Heart left ventricle (tissue), 16 donors: ENCODE measurements at regions not wholly inside any gene's neighbourhood (a gene's known extent, or its start where the extent isn't known, plus 50 kb on each side); places are given as distances from the start of the nearest gene placed in this dataset.
"Not testable (repeated sequence)": the region's sequence is repeated elsewhere in the genome, so short reads cannot be mapped to it uniquely, and the experiment has no call there.

Source experiments
- ATAC-seq, 4 donors: fragments of 200-7000 bp; cut with Tn5 transposase; one replicate each; pipeline ENCODE4 v1.9.1; 2020 to 2022; ENCODE audit warnings: moderate library complexity in 4 of 4, mild to moderate bottlenecking in 3 of 4, moderate number of reproducible peaks in 1 of 4
- DNase-seq, 5 donors: peaks; one replicate each; pipeline ENCODE4 v3.0.0-alpha.2; 2020
- H3K27ac ChIP-seq, 12 donors: fragments of 200-600 bp; sonication (generic) in 4 of 12; one replicate each; pipeline versions ENCODE4 v1.5.0 to v1.8.0; 2016 to 2022; ENCODE audit warnings: mild to moderate bottlenecking in 2 of 12
- H3K27me3 ChIP-seq, 9 donors: fragments of 200-600 bp; sonication (generic) in 2 of 9; one replicate each; pipeline versions ENCODE4 v1.5.1 to v1.8.0; 2016 to 2022; ENCODE audit warnings: mild to moderate bottlenecking in 3 of 9
- H3K36me3 ChIP-seq, 9 donors: fragments of 200-600 bp; sonication (generic) in 2 of 9; one replicate each; pipeline versions ENCODE4 v1.5.0 to v1.8.0; 2018 to 2022; ENCODE audit warnings: mild to moderate bottlenecking in 2 of 9
- H3K4me1 ChIP-seq, 12 donors: fragments of 200-600 bp; sonication (generic) in 4 of 12; one replicate each; pipeline versions ENCODE4 v1.5.0 to v1.8.0; 2016 to 2022; ENCODE audit warnings: mild to moderate bottlenecking in 3 of 12
- H3K4me3 ChIP-seq, 12 donors: fragments of 200-600 bp; sonication (generic) in 4 of 12; one replicate each; pipeline versions ENCODE4 v1.5.0 to v1.8.0; 2017 to 2022; ENCODE audit warnings: mild to moderate bottlenecking in 9 of 12, moderate library complexity in 4 of 12
- H3K9me3 ChIP-seq, 12 donors: fragments of 200-600 bp; sonication (generic) in 4 of 12; one replicate each; pipeline versions ENCODE4 v1.5.0 to v1.8.0; 2016 to 2022; ENCODE audit warnings: mild to moderate bottlenecking in 1 of 12
- POLR2A ChIP-seq, 2 donors: fragments of 450-650 bp; IDR thresholded peaks; one replicate each; pipeline ENCODE4 v1.6.1; 2017; ENCODE audit warnings: antibody characterized with exemption in 2 of 2, mild to moderate bottlenecking in 2 of 2, moderate library complexity in 2 of 2
- WGBS, 4 donors: extraction: QIAGEN DNeasy Blood & Tissue Kit in 2 of 4; methylation state at CpG; one replicate each; pipeline versions ENCODE4 v1.1.5 to v1.1.7; 2013 to 2018; 5-methylcytosine and 5-hydroxymethylcytosine counted together
- intact Hi-C, 10 donors: fragments of 100-400 bp; cut with DNase I; formaldehyde crosslinking; loops; one replicate each; pipeline versions ENCODE4 v1.11.1 to v1.14.2; 2022
- TF ChIP-seq, protein P1 (sequence below), 12 donors: fragments of 200-600 bp; sonication (generic) in 4 of 12; IDR thresholded peaks; one replicate each; pipeline versions ENCODE4 v1.5.0 to v1.8.0; 2018 to 2022; ENCODE audit warnings: antibody characterized with exemption in 12 of 12, mild to moderate bottlenecking in 5 of 12
- donor health status: ischemic (EF 13 %, LVEDD 7.1; RV severe dilation, severe dysfunction).
- donor health status: healthy with polysubstance abuse.
- donor health status: DM: no; HTN: yes; CAD: no.
- donor health status: DM: no; HTN: no; CAD: no.
- donor health status: ischemic (EF 25% LVEDD 6.9; RV normal size, moderate dysfunction).
- donor health status: ischemic (EF 25% LVEDD 5.7; RV mildly dilated, moderate dysfunction).
- donor health status: healthy.
- donor health status: DM: yes; HTN: yes; CAD: no.
- donor health status: ischemic (EF 35%, LVEDD 5.7; RV mildly dilated, moderate dysfunction).
- donor health status: nonischemic (EF 11% LVEDD 7.7; RV severe dilation, severe dysfunction).
- donor health status: DM: yes; HTN: yes; CAD: no.
- donor health status: PGD.
- donor health status: ischemic (EF 29% LVEDD 5.4; RV normal size, mild dysfunction).
- donor health status: nonischemic (EF 23%, LVEDD 6.1; RV moderate dilation, normal function).

GRCh38 chr20:56733967-56734366 is 104.9 kb downstream of the TFAP2C start:
- ATAC-seq (no peak), DNase-seq (no peak)
- intact Hi-C loops: no loop called here
- TF ChIP-seq POLR2A (IDR thresholded peaks at IDR 0.05): no peak
- TF ChIP-seq, protein P1, sequence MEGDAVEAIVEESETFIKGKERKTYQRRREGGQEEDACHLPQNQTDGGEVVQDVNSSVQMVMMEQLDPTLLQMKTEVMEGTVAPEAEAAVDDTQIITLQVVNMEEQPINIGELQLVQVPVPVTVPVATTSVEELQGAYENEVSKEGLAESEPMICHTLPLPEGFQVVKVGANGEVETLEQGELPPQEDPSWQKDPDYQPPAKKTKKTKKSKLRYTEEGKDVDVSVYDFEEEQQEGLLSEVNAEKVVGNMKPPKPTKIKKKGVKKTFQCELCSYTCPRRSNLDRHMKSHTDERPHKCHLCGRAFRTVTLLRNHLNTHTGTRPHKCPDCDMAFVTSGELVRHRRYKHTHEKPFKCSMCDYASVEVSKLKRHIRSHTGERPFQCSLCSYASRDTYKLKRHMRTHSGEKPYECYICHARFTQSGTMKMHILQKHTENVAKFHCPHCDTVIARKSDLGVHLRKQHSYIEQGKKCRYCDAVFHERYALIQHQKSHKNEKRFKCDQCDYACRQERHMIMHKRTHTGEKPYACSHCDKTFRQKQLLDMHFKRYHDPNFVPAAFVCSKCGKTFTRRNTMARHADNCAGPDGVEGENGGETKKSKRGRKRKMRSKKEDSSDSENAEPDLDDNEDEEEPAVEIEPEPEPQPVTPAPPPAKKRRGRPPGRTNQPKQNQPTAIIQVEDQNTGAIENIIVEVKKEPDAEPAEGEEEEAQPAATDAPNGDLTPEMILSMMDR (IDR thresholded peaks at IDR 0.05): no peak
- Histone ChIP-seq H3K36me3 (no peaks in the 10 kb centered on the region), H3K4me1 (no peaks in the 10 kb centered on the region), H3K27me3 (peaks cover 0 to 66% (median 27%) of the 10 kb centered on the region in 9 donors), H3K4me3 (no peak overlapping the region), H3K9me3 (no peaks in the 10 kb centered on the region), H3K27ac (no peak overlapping the region)
- WGBS, 4 donors: 9 to 23% (median 17%) methylated on average over 6 of the region's 6 CpGs

DNA sequence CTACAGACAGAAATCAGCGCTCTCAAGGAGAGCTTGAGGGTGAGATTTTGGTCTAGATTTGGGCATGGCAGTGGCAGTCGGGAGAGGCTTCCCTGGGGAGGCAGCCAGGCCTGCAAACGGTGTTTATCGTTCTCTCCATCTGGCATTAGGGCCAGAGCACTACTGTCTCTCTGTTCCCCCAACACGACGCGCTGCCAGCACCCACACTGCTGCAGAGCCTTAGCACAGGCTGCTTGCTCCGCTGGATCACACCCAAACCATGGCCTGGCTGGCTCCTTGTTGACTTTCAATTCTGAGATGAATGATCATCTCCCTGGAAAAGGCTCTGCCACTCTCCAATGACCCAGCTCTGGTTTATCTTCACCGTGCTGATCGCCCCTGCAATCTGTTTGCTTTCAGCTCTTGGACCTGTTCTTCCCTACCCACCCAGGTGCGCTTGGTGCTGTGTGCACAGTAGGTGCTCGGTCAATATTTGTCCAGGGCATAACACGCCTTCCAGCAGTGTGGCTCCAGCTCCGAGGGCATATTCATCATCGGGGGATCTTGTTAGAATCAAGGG is 106.1 kb downstream of the TFAP2C start:
- DNase-seq (no peak), ATAC-seq (no peak)
- H3K4me1 ChIP-seq: no peaks in the 10 kb centered on the region
- no peak overlapping the region for H3K27ac ChIP-seq
- no peaks in the 10 kb centered on the region for H3K36me3 ChIP-seq
- no peaks in the 10 kb centered on the region for H3K9me3 ChIP-seq
- 12 to 22% (median 17%) methylated on average over 12 to 15 of the region's 15 CpGs for WGBS, 4 donors
- intact Hi-C loops: no loop called here
- no peak overlapping the region for H3K4me3 ChIP-seq
- H3K27me3 ChIP-seq: peaks cover 0 to 78% (median 28%) of the 10 kb centered on the region in 9 donors
- TF ChIP-seq POLR2A (IDR thresholded peaks at IDR 0.05): no peak
- TF ChIP-seq, protein P1 (IDR thresholded peaks at IDR 0.05): no peak

GRCh38 chr20:56736285-56736857 is 107.3 kb downstream of the TFAP2C start:
- no peak overlapping the region for H3K27ac ChIP-seq
- no peak for ATAC-seq
- no peaks in the 10 kb centered on the region for H3K9me3 ChIP-seq
- peaks cover 0 to 82% (median 29%) of the 10 kb centered on the region in 9 donors for H3K27me3 ChIP-seq
- no peaks in the 10 kb centered on the region for H3K4me1 ChIP-seq
- DNase-seq: no peak
- 5 to 9% (median 6%) methylated on average over 10 of the region's 10 CpGs for WGBS, 4 donors
- no peaks in the 10 kb centered on the region for H3K36me3 ChIP-seq
- no peak for TF ChIP-seq POLR2A (IDR thresholded peaks at IDR 0.05)
- TF ChIP-seq, protein P1 (IDR thresholded peaks at IDR 0.05): no peak
- H3K4me3 ChIP-seq: no peak overlapping the region
- intact Hi-C loops: no loop called here

DNA sequence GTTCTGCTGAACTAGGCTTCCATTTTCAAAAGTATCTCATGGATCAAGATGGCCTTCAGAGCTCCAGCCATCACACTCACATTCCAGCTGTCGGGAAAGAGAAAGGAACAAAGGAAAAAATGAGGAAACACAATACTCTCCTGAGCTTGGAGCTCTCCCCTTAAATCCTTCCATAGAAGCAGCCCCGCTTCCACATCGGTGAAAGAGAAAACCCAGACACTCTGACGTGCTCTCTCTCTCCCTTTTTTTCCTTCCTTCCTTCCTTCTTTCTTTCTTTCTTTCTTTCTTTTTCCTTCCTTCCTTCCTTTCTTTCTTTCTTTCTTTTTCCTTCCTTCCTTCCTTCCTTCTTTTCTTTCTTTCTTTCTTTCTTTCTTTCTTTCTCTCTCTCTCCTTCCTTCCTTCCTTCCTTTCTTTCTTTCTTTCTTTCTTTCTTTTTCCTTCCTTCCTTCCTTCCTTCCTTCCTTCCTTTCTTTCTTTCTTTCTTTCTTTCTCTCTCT is 115.3 kb downstream of the TFAP2C start:
- ATAC-seq, DNase-seq, H3K4me1 ChIP-seq, H3K4me3 ChIP-seq, H3K27ac ChIP-seq, H3K36me3 ChIP-seq, intact Hi-C loops, H3K9me3 ChIP-seq: not testable (repeated sequence)
- WGBS, 4 donors: 80 to 90% (median 82%) methylated on average over 4 of the region's 4 CpGs
- H3K27me3 ChIP-seq: peaks cover 0 to 60% (median 16%) of the 10 kb centered on the region in 9 donors
